ENCODE measurements at regions not wholly inside any gene's neighbourhood (a gene's known extent, or its start where the extent isn't known, plus 50 kb on each side); places are given as distances from the start of the nearest gene placed in this dataset.

GRCh38 chr21:28263974-28264373 is 728.7 kb downstream of the LTN1 start:
- TF ChIP-seq CTCF (IDR thresholded peaks at IDR 0.05): no peak
- Histone ChIP-seq H3K4me1 (no peaks in the 10 kb centered on the region), H3K36me3 (no peaks in the 10 kb centered on the region), H3K27ac (no peak overlapping the region), H3K9me3 (no peaks in the 10 kb centered on the region), H3K27me3 (no peaks in the 10 kb centered on the region), H3K4me3 (no peak overlapping the region)
- intact Hi-C loops (cut with DNase I): no loop called here
- DNase-seq (no peak), ATAC-seq (no peak)

GRCh38 chr21:28261298-28261697 is 731.4 kb downstream of the LTN1 start:
- intact Hi-C loops (cut with DNase I): no loop called here
- Histone ChIP-seq H3K27me3 (no peaks in the 10 kb centered on the region), H3K4me1 (no peaks in the 10 kb centered on the region), H3K27ac (no peak overlapping the region), H3K4me3 (no peak overlapping the region), H3K36me3 (no peaks in the 10 kb centered on the region), H3K9me3 (no peaks in the 10 kb centered on the region)
- ATAC-seq: no peak
- DNase-seq: no peak
- no peak for TF ChIP-seq CTCF (IDR thresholded peaks at IDR 0.05)

- ATAC-seq: no peak
- no peak for TF ChIP-seq CTCF (IDR thresholded peaks at IDR 0.05)
Observed at GRCh38 chr21:28257276-28257675, 735.4 kb downstream of the LTN1 start.

GRCh38 chr21:28256837-28257236 is 735.8 kb downstream of the LTN1 start:
- no peak overlapping the region for H3K27ac ChIP-seq
- no peak overlapping the region for H3K4me3 ChIP-seq
- no peak for TF ChIP-seq CTCF (IDR thresholded peaks at IDR 0.05)
- intact Hi-C loops (cut with DNase I): no loop called here
- H3K4me1 ChIP-seq: no peaks in the 10 kb centered on the region
- DNase-seq (no peak), ATAC-seq (no peak)
- no peaks in the 10 kb centered on the region for H3K9me3 ChIP-seq
- H3K27me3 ChIP-seq: no peaks in the 10 kb centered on the region
- no peaks in the 10 kb centered on the region for H3K36me3 ChIP-seq

More at GRCh38 chr21:28257276-28257675, 735.4 kb downstream of the LTN1 start:
- Histone ChIP-seq H3K9me3 (no peaks in the 10 kb centered on the region), H3K27ac (no peak overlapping the region), H3K4me3 (no peak overlapping the region), H3K36me3 (no peaks in the 10 kb centered on the region), H3K27me3 (no peaks in the 10 kb centered on the region), H3K4me1 (no peaks in the 10 kb centered on the region)
- intact Hi-C loops (cut with DNase I): no loop called here
- DNase-seq: no peak

- no peak overlapping the region for H3K4me3 ChIP-seq
- TF ChIP-seq CTCF (IDR thresholded peaks at IDR 0.05): no peak
- H3K4me1 ChIP-seq: no peaks in the 10 kb centered on the region
- no peak for ATAC-seq
- DNase-seq: no peak
- H3K27me3 ChIP-seq: no peaks in the 10 kb centered on the region
- H3K36me3 ChIP-seq: no peaks in the 10 kb centered on the region
- H3K9me3 ChIP-seq: no peaks in the 10 kb centered on the region
- no peak overlapping the region for H3K27ac ChIP-seq
- intact Hi-C loops (cut with DNase I): no loop called here
Observed at GRCh38 chr21:28256420-28256831, 736.3 kb downstream of the LTN1 start.

Measured in left lung (tissue), 4 donors.